ENCODE measurements at regions not wholly inside any gene's neighbourhood (a gene's known extent, or its start where the extent isn't known, plus 50 kb on each side); places are given as distances from the start of the nearest gene placed in this dataset.

- TF ChIP-seq POLR2A (IDR thresholded peaks at IDR 0.05) (no peak), CTCF (IDR thresholded peaks at IDR 0.05) (no peak), EP300 (IDR thresholded peaks at IDR 0.05) (no peak), POLR2AphosphoS5 (IDR thresholded peaks at IDR 0.05) (no peak)
These were observed 349.3 kb downstream of the RBM26 start for GRCh38 chr13:79056706-79057105.

All from gastroesophageal sphincter (tissue), 3 donors.